Pancreas (tissue), 10 donors: ENCODE measurements at regions not wholly inside any gene's neighbourhood (a gene's known extent, or its start where the extent isn't known, plus 50 kb on each side); places are given as distances from the start of the nearest gene placed in this dataset.

Source experiments
- ATAC-seq, 4 donors: fragments of 200-7000 bp; cut with Tn5 transposase; one replicate each; pipeline versions ENCODE4 v1.8.0 to v1.9.1; 2020; ENCODE audit warnings: mild to moderate bottlenecking in 4 of 4, moderate library complexity in 4 of 4
- DNase-seq, 6 donors: peaks; one replicate each; pipeline ENCODE4 v3.0.0-alpha.2; 2020
- FAIRE-seq: peaks from 2 replicates; lab custom pipeline; 2012; peaks lifted over from hg19 to GRCh38; lab: Jason Lieb, UNC
- H3K27ac ChIP-seq, 4 donors: fragments of 200-600 bp; sonication (generic); 1 replicate in 3 of 4; 2 replicates in 1 of 4; pipeline versions ENCODE4 v1.5.0 to v1.8.0; 2020
- H3K27me3 ChIP-seq, 4 donors: fragments of 200-600 bp; one replicate each; pipeline ENCODE4 v1.8.0; 2021
- H3K36me3 ChIP-seq, 3 donors: fragments of 200-600 bp; sonication (generic) in 1 of 3; one replicate each; pipeline versions ENCODE4 v1.5.0 to v1.8.0; 2020 to 2021
- H3K4me1 ChIP-seq, 3 donors: fragments of 200-600 bp; one replicate each; pipeline ENCODE4 v1.8.0; 2021
- H3K4me3 ChIP-seq, 4 donors: fragments of 200-600 bp; sonication (generic) in 2 of 4; one replicate each; pipeline versions ENCODE4 v1.5.0 to v1.8.0; 2020 to 2021
- H3K9me3 ChIP-seq, 4 donors: fragments of 200-600 bp; one replicate each; pipeline ENCODE4 v1.8.0; 2021
- WGBS, 2 donors: extraction: QIAGEN DNeasy Blood & Tissue Kit; methylation state at CpG; one replicate each; pipeline ENCODE4 v1.1.7; 2013; 5-methylcytosine and 5-hydroxymethylcytosine counted together
- intact Hi-C, 3 donors: fragments of 100-400 bp; cut with DNase I; formaldehyde crosslinking; loops; one replicate each; pipeline versions ENCODE4 v1.11.1 to v1.14.2; 2022
- TF ChIP-seq, protein P1 (sequence below), 4 donors: fragments of 200-600 bp; sonication (generic) in 3 of 4; IDR thresholded peaks; one replicate each; pipeline versions ENCODE4 v1.5.0 to v1.8.0; 2021; ENCODE audit warnings: antibody characterized with exemption in 4 of 4
- donor health status: healthy with polysubstance abuse.
- donor health status: DM: no; HTN: no; CAD: no; lungs with moderate emphysema.
- donor health status: DM: no; HTN: no; CAD: no.
- donor health status: control.
- donor health status: control.
- donor health status: Bipolar disorder and iron deficiency.
- donor health status: DM: yes; HTN: yes; CAD: no.
- donor health status: DM: no; HTN: no; CAD: no.
- donor health status: DM: no; HTN: no; CAD: no.
- donor health status: DM: yes; HTN: yes; CAD: no.

DNA sequence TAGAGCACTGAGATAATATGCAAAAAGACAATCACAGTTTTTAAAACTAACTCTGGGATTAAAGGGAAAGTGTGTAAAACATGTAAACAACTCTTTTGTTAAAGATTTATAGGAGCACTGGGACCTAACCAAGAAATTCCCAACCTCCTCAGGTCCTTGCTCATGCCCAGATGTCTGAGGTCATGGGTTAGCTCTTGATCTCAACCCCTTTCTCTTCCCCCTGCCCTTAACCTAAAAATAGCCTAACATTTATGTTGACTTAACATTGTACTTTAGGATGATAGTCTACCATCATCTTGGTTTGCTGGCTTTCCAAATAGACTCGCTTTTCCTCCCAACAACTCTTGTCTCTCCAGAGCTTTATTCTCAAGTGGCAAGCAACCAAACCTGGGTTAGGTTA is 258.2 kb upstream of the FAT3 start:
- no peaks in the 10 kb centered on the region for H3K9me3 ChIP-seq
- intact Hi-C loops = no loop called here
- H3K27ac ChIP-seq = no peak overlapping the region
- DNase-seq (no peak), FAIRE-seq (no peak), ATAC-seq (no peak)
- H3K4me1 ChIP-seq = no peaks in the 10 kb centered on the region
- H3K27me3 ChIP-seq = no peaks in the 10 kb centered on the region
- H3K36me3 ChIP-seq = no peaks in the 10 kb centered on the region
- TF ChIP-seq, protein P1, sequence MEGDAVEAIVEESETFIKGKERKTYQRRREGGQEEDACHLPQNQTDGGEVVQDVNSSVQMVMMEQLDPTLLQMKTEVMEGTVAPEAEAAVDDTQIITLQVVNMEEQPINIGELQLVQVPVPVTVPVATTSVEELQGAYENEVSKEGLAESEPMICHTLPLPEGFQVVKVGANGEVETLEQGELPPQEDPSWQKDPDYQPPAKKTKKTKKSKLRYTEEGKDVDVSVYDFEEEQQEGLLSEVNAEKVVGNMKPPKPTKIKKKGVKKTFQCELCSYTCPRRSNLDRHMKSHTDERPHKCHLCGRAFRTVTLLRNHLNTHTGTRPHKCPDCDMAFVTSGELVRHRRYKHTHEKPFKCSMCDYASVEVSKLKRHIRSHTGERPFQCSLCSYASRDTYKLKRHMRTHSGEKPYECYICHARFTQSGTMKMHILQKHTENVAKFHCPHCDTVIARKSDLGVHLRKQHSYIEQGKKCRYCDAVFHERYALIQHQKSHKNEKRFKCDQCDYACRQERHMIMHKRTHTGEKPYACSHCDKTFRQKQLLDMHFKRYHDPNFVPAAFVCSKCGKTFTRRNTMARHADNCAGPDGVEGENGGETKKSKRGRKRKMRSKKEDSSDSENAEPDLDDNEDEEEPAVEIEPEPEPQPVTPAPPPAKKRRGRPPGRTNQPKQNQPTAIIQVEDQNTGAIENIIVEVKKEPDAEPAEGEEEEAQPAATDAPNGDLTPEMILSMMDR (IDR thresholded peaks at IDR 0.05) = no peak
- H3K4me3 ChIP-seq = no peak overlapping the region
- 69 to 78% methylated on average over 1 of the region's 1 CpG for WGBS, 2 donors

- intact Hi-C loops = no loop called here
- ATAC-seq (no peak), DNase-seq (no peak), FAIRE-seq (no peak)
- Histone ChIP-seq H3K4me3 (no peak overlapping the region), H3K27ac (no peak overlapping the region), H3K9me3 (no peaks in the 10 kb centered on the region), H3K4me1 (no peaks in the 10 kb centered on the region), H3K27me3 (no peaks in the 10 kb centered on the region), H3K36me3 (no peaks in the 10 kb centered on the region)
- TF ChIP-seq, protein P1 (IDR thresholded peaks at IDR 0.05) = no peak
- 65 to 68% methylated on average over 3 of the region's 3 CpGs for WGBS, 2 donors
These were observed 263.8 kb upstream of the FAT3 start for GRCh38 chr11:91960770-91961169.

GRCh38 chr11:91959411-91959810 is 265.2 kb upstream of the FAT3 start:
- ATAC-seq = no peak
- Histone ChIP-seq H3K36me3 (no peaks in the 10 kb centered on the region), H3K4me3 (no peak overlapping the region), H3K27ac (no peak overlapping the region), H3K9me3 (no peaks in the 10 kb centered on the region), H3K27me3 (no peaks in the 10 kb centered on the region), H3K4me1 (no peaks in the 10 kb centered on the region)
- DNase-seq = no peak
- WGBS, 2 donors = 15 to 17% methylated on average over 3 of the region's 3 CpGs
- no peak for FAIRE-seq
- intact Hi-C loops = no loop called here
- TF ChIP-seq, protein P1 (IDR thresholded peaks at IDR 0.05) = no peak

DNA sequence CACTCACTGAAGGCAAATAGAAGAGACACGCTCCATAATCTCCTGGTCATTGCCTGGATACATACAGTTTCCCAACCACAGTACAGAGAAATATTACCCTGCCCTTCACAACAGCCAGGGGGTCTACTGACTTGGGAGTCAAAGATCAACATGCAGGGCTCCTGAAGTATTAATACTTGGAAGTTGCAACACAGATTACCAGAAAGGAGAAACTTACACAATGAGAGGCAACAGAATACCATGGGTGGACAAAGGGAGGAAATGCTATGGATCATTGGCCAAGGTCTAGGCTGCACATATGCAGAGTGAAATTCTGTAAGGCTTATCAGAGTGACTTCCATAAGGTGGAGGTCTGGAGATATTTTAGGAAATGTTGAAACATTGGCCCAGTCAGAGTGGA is 267.9 kb upstream of the FAT3 start:
- H3K27me3 ChIP-seq = no peaks in the 10 kb centered on the region
- no peak overlapping the region for H3K4me3 ChIP-seq
- TF ChIP-seq, protein P1 (IDR thresholded peaks at IDR 0.05) = no peak
- DNase-seq (no peak), ATAC-seq (no peak), FAIRE-seq (no peak)
- H3K27ac ChIP-seq = no peak overlapping the region
- peaks cover 0 to 3% (median 0%) of the 10 kb centered on the region in 3 donors for H3K4me1 ChIP-seq
- intact Hi-C loops = no loop called here
- no peaks in the 10 kb centered on the region for H3K36me3 ChIP-seq
- no peaks in the 10 kb centered on the region for H3K9me3 ChIP-seq
- WGBS, 2 donors = 73 to 83% methylated on average over 1 of the region's 1 CpG

GRCh38 chr11:91955206-91955605 is 269.4 kb upstream of the FAT3 start:
- 71 to 79% methylated on average over 1 of the region's 1 CpG for WGBS, 2 donors
- no peak for FAIRE-seq
- no peak for DNase-seq

More at GRCh38 chr11:91955206-91955605, 269.4 kb upstream of the FAT3 start:
- no peaks in the 10 kb centered on the region for H3K36me3 ChIP-seq
- no peaks in the 10 kb centered on the region for H3K9me3 ChIP-seq
- intact Hi-C loops = no loop called here
- no peaks in the 10 kb centered on the region for H3K27me3 ChIP-seq
- peaks cover 0 to 3% (median 0%) of the 10 kb centered on the region in 3 donors for H3K4me1 ChIP-seq
- TF ChIP-seq, protein P1 (IDR thresholded peaks at IDR 0.05) = no peak
- ATAC-seq = no peak
- no peak overlapping the region for H3K4me3 ChIP-seq
- H3K27ac ChIP-seq = no peak overlapping the region
